Right lobe of liver (tissue), 6 donors: ENCODE measurements at regions not wholly inside any gene's neighbourhood (a gene's known extent, or its start where the extent isn't known, plus 50 kb on each side); places are given as distances from the start of the nearest gene placed in this dataset.

Source experiments
- ATAC-seq, 4 donors: fragments of 200-7000 bp; cut with Tn5 transposase; one replicate each; pipeline ENCODE4 v1.9.1; 2020; ENCODE audit warnings: mild to moderate bottlenecking in 4 of 4, moderate library complexity in 4 of 4
- DNase-seq, 3 donors: peaks; one replicate each; pipeline ENCODE4 v3.0.0-alpha.2; 2020
- H3K27ac ChIP-seq, 3 donors: fragments of 200-600 bp; one replicate each; pipeline ENCODE4 v1.8.0; 2022
- H3K27me3 ChIP-seq, 2 donors: fragments of 200-600 bp; one replicate each; pipeline ENCODE4 v1.8.0; 2022
- H3K36me3 ChIP-seq, 4 donors: fragments of 200-600 bp; sonication (generic) in 1 of 4; one replicate each; pipeline versions ENCODE4 v1.5.1 to v1.8.0; 2017 to 2022; ENCODE audit warnings: control low read depth in 1 of 4
- H3K4me1 ChIP-seq, 4 donors: fragments of 200-600 bp; sonication (generic) in 1 of 4; one replicate each; pipeline versions ENCODE4 v1.5.1 to v1.8.0; 2017 to 2022; ENCODE audit warnings: control low read depth in 1 of 4
- H3K4me3 ChIP-seq, 3 donors: fragments of 200-600 bp; one replicate each; pipeline ENCODE4 v1.8.0; 2022
- H3K9me3 ChIP-seq, 4 donors: fragments of 200-600 bp; sonication (generic) in 1 of 4; one replicate each; pipeline versions ENCODE4 v1.5.1 to v1.8.0; 2017 to 2022; ENCODE audit warnings: control low read depth in 1 of 4
- CTCF ChIP-seq, 4 donors: fragments of 200-600 bp in 3 of 4; fragments of 450-650 bp in 1 of 4; IDR thresholded peaks; one replicate each; pipeline versions ENCODE4 v1.5.1 to v1.8.0; 2016 to 2022; ENCODE audit warnings: antibody characterized with exemption in 4 of 4, mild to moderate bottlenecking in 2 of 4
- POLR2A ChIP-seq: fragments of 450-650 bp; IDR thresholded peaks from one replicate; pipeline ENCODE4 v1.6.1; 2017; ENCODE audit warnings: antibody characterized with exemption, mild to moderate bottlenecking
- WGBS: methylation state at CpG from one replicate; pipeline ENCODE4 v1.1.6; 2018; ENCODE audit warnings: low coverage, low lambda C conversion rate; ENCODE audit not compliant: insufficient coverage; ENCODE audit errors: missing lambda C conversion rate; 5-methylcytosine and 5-hydroxymethylcytosine counted together
- intact Hi-C, 2 donors: fragments of 100-400 bp; cut with DNase I; formaldehyde crosslinking; loops; one replicate each; pipeline versions ENCODE4 v1.11.2 to v1.14.1; 2022
- donor health status: DM: no; HTN: yes; CAD: no.
- donor health status: DM: no; HTN: no; CAD: no.
- donor health status: DM: no; HTN: no; CAD: no.
- donor health status: DM: no; HTN: yes; CAD: no.
- donor health status: DM: no; HTN: yes; CAD: no.

GRCh38 chr4:8939160-8939839 lies 67.7 kb upstream of the HMX1 start:
- 23% methylated on average over 8 of the region's 15 CpGs for WGBS
- Histone ChIP-seq H3K9me3 (no peaks in the 10 kb centered on the region), H3K27me3 (no peaks in the 10 kb centered on the region), H3K36me3 (no peaks in the 10 kb centered on the region), H3K4me1 (no peaks in the 10 kb centered on the region), H3K27ac (no peak overlapping the region), H3K4me3 (no peak overlapping the region)
- intact Hi-C loops: no loop called here
- DNase-seq (no peak), ATAC-seq (peak in 1 of 4 donors; percentile 33)
- no peak for TF ChIP-seq POLR2A

- Histone ChIP-seq H3K9me3 (no peaks in the 10 kb centered on the region), H3K27ac (no peak overlapping the region), H3K36me3 (no peaks in the 10 kb centered on the region), H3K27me3 (no peaks in the 10 kb centered on the region), H3K4me1 (no peaks in the 10 kb centered on the region), H3K4me3 (no peak overlapping the region)
- ATAC-seq: no peak
- TF ChIP-seq CTCF (IDR thresholded peaks at IDR 0.05) (no peak), POLR2A (no peak)
- intact Hi-C loops: no loop called here
- DNase-seq: no peak
- WGBS: 39% methylated on average over 3 of the region's 5 CpGs
Observed at GRCh38 chr4:8938623-8939022, 67.0 kb upstream of the HMX1 start.

- no peaks in the 10 kb centered on the region for H3K27me3 ChIP-seq
- TF ChIP-seq POLR2A (no peak), CTCF (IDR thresholded peaks at IDR 0.05) (no peak)
- WGBS: 58% methylated on average over 4 of the region's 8 CpGs
- no peaks in the 10 kb centered on the region for H3K9me3 ChIP-seq
- H3K4me1 ChIP-seq: no peaks in the 10 kb centered on the region
- ATAC-seq (no peak), DNase-seq (no peak)
- intact Hi-C loops: no loop called here
- H3K27ac ChIP-seq: no peak overlapping the region
- no peak overlapping the region for H3K4me3 ChIP-seq
- no peaks in the 10 kb centered on the region for H3K36me3 ChIP-seq
Observed at GRCh38 chr4:8938137-8938536, 66.5 kb upstream of the HMX1 start.

- 46% methylated on average over 1 of the region's 1 CpG for WGBS
- DNase-seq: no peak
- no peak overlapping the region for H3K4me3 ChIP-seq
- H3K4me1 ChIP-seq: no peaks in the 10 kb centered on the region
- H3K27me3 ChIP-seq: no peaks in the 10 kb centered on the region
- no peaks in the 10 kb centered on the region for H3K36me3 ChIP-seq
- no peak for ATAC-seq
- TF ChIP-seq CTCF (IDR thresholded peaks at IDR 0.05) (no peak), POLR2A (no peak)
- no peaks in the 10 kb centered on the region for H3K9me3 ChIP-seq
- intact Hi-C loops: no loop called here
- H3K27ac ChIP-seq: no peak overlapping the region
Observed at GRCh38 chr4:8932884-8933283, 61.2 kb upstream of the HMX1 start.

GRCh38 chr4:8928074-8928473 lies 56.4 kb upstream of the HMX1 start:
- TF ChIP-seq POLR2A: no peak
- TF ChIP-seq CTCF (IDR thresholded peaks at IDR 0.05): no peak
- no peak overlapping the region for H3K27ac ChIP-seq
- no peak overlapping the region for H3K4me3 ChIP-seq
- intact Hi-C loops: no loop called here
- H3K4me1 ChIP-seq: no peaks in the 10 kb centered on the region
- no peak for ATAC-seq
- DNase-seq: no peak
- H3K36me3 ChIP-seq: no peaks in the 10 kb centered on the region
- no CpG with 5 or more reads among the region's 1 CpG for WGBS
- no peaks in the 10 kb centered on the region for H3K9me3 ChIP-seq
- H3K27me3 ChIP-seq: no peaks in the 10 kb centered on the region
